HEK293 (cell line): ENCODE measurements at regions not wholly inside any gene's neighbourhood (a gene's known extent, or its start where the extent isn't known, plus 50 kb on each side); places are given as distances from the start of the nearest gene placed in this dataset.

ENCODE experiments used
- CTCF ChIA-PET: fragments of 350-600 bp; formaldehyde crosslinking; extraction: SDS; loops from one replicate; lab custom pipeline; 2021; ENCODE audit warnings: antibody characterized with exemption; lab: Yijun Ruan, JAX
- POLR2A ChIA-PET: fragments of 300-600 bp; formaldehyde crosslinking; extraction: SDS; loops from one replicate; lab custom pipeline; 2020; ENCODE audit warnings: antibody characterized with exemption, inconsistent platforms; lab: Yijun Ruan, JAX
- H3K27ac ChIP-seq: fragments of 200-500 bp; sonication (Bioruptor generic); 2 replicates; pipeline ENCODE4 v1.5.1; 2014; ENCODE audit warnings: low read depth, low read length, control low read depth, inconsistent platforms; ENCODE audit errors: extremely low read depth
- H3K36me3 ChIP-seq, 2 experiments: fragments of 200-500 bp in 1 of 2; sonication (Bioruptor generic) in 1 of 2; 1 replicate in 1 of 2; 2 replicates in 1 of 2; pipeline ENCODE4 v1.5.1; 2014 to 2017; ENCODE audit warnings: inconsistent platforms in 2 of 2, low read length in 2 of 2; ENCODE audit not compliant: control insufficient read depth in 2 of 2, insufficient read depth in 1 of 2
- H3K4me1 ChIP-seq: fragments of 200-500 bp; sonication (Bioruptor generic); 2 replicates; pipeline ENCODE4 v1.5.1; 2014; ENCODE audit warnings: mild to moderate bottlenecking, low read length, inconsistent platforms; ENCODE audit not compliant: control insufficient read depth, insufficient read depth
- H3K4me3 ChIP-seq: 2 replicates; pipeline ENCODE4 v1.5.1; 2011; ENCODE audit warnings: low read depth, mild to moderate bottlenecking, control low read depth, low read length, moderate library complexity
- H3K9me3 ChIP-seq: fragments of 200-500 bp; sonication (Bioruptor generic); 2 replicates; pipeline ENCODE4 v1.5.1; 2014; ENCODE audit warnings: low read depth, low read length, inconsistent platforms; ENCODE audit not compliant: control insufficient read depth, insufficient read depth
- ATF2 ChIP-seq: fragments of 450-650 bp; formaldehyde crosslinking; IDR thresholded peaks from 2 replicates; pipeline ENCODE4 v1.5.1; 2016; ENCODE audit warnings: missing biosample characterization, missing genetic modification characterization, low read depth
- BCL11A ChIP-seq: fragments of 450-650 bp; formaldehyde crosslinking; IDR thresholded peaks from 2 replicates; pipeline ENCODE4 v1.5.1; 2016; ENCODE audit warnings: low read depth, missing biosample characterization, missing genetic modification characterization
- HOXD13 ChIP-seq: sonication (generic); formaldehyde crosslinking; IDR thresholded peaks from 2 replicates; pipeline ENCODE4 v1.8.0; 2022; ENCODE audit warnings: missing genetic modification reagents, borderline replicate concordance
- OVOL3 ChIP-seq: fragments of 450-650 bp; formaldehyde crosslinking; IDR thresholded peaks from 2 replicates; pipeline ENCODE4 v1.5.1; 2016; ENCODE audit warnings: missing biosample characterization, missing genetic modification characterization
- ZNF175 ChIP-seq: fragments of 450-650 bp; formaldehyde crosslinking; IDR thresholded peaks from 2 replicates; pipeline ENCODE4 v1.5.1; 2016; ENCODE audit warnings: missing biosample characterization, missing genetic modification characterization
- ZNF202 ChIP-seq: fragments of 450-650 bp; formaldehyde crosslinking; IDR thresholded peaks from 2 replicates; pipeline ENCODE4 v1.5.1; 2016; ENCODE audit warnings: missing biosample characterization, missing genetic modification characterization, borderline replicate concordance
- ZNF23 ChIP-seq: fragments of 450-650 bp; formaldehyde crosslinking; IDR thresholded peaks from 2 replicates; pipeline ENCODE4 v1.5.1; 2016; ENCODE audit warnings: missing biosample characterization, missing genetic modification characterization, borderline replicate concordance
- ZNF274 ChIP-seq, 2 experiments: fragments of 200-500 bp in 1 of 2; fragments of 450-650 bp in 1 of 2; sonication (Bioruptor generic) in 1 of 2; formaldehyde crosslinking in 1 of 2; IDR thresholded peaks; 2 replicates each; pipeline versions ENCODE4 v1.5.1 to v1.6.1; 2014 to 2016; ENCODE audit warnings: borderline replicate concordance in 1 of 2, inconsistent platforms in 1 of 2, low read length in 1 of 2, missing biosample characterization in 1 of 2, missing genetic modification characterization in 1 of 2
- ZNF366 ChIP-seq: fragments of 450-650 bp; formaldehyde crosslinking; conservative IDR thresholded peaks from 2 replicates; pipeline ENCODE4 v1.5.1; 2016; ENCODE audit warnings: missing biosample characterization, missing genetic modification characterization
- ZNF701 ChIP-seq: fragments of 450-650 bp; formaldehyde crosslinking; IDR thresholded peaks from 2 replicates; pipeline ENCODE4 v1.5.1; 2016; ENCODE audit warnings: missing biosample characterization, missing genetic modification characterization
- ZNF704 ChIP-seq: fragments of 450-650 bp; formaldehyde crosslinking; IDR thresholded peaks from 2 replicates; pipeline ENCODE4 v1.5.1; 2016; ENCODE audit warnings: missing biosample characterization, missing genetic modification characterization
- ZNF768 ChIP-seq: fragments of 450-650 bp; formaldehyde crosslinking; IDR thresholded peaks from 2 replicates; pipeline ENCODE4 v1.5.1; 2018; ENCODE audit warnings: missing biosample characterization, mild to moderate bottlenecking, missing genetic modification characterization
- ZNF785 ChIP-seq: fragments of 450-650 bp; formaldehyde crosslinking; IDR thresholded peaks from 2 replicates; pipeline ENCODE4 v1.5.1; 2016; ENCODE audit warnings: missing biosample characterization, missing genetic modification characterization
- ZNF792 ChIP-seq: fragments of 450-650 bp; formaldehyde crosslinking; IDR thresholded peaks from 2 replicates; pipeline ENCODE4 v1.5.1; 2016; ENCODE audit warnings: missing biosample characterization, missing genetic modification characterization
- ZNF837 ChIP-seq: fragments of 450-650 bp; formaldehyde crosslinking; IDR thresholded peaks from 2 replicates; pipeline ENCODE4 v1.5.1; 2016; ENCODE audit warnings: missing biosample characterization, missing genetic modification characterization
- TF ChIP-seq, protein P1 (sequence below): fragments of 450-650 bp; formaldehyde crosslinking; IDR thresholded peaks from 2 replicates; pipeline ENCODE4 v1.5.1; 2016; ENCODE audit warnings: missing biosample characterization, missing genetic modification characterization, low read depth
- TF ChIP-seq, protein P2 (sequence below): fragments of 450-650 bp; formaldehyde crosslinking; IDR thresholded peaks from 2 replicates; pipeline ENCODE4 v1.5.1; 2016; ENCODE audit warnings: missing biosample characterization, missing genetic modification characterization
- TF ChIP-seq, protein P3 (sequence below): fragments of 450-650 bp; IDR thresholded peaks from 2 replicates; pipeline ENCODE4 v1.5.1; 2018; ENCODE audit warnings: missing biosample characterization, missing genetic modification characterization

- TF ChIP-seq OVOL3 (no peak), ZNF701 (tag by site-specific recombination) (no peak), HOXD13 (CRISPR knock-in tag) (no peak), ZNF23 (tag by site-specific recombination) (no peak), ZNF175 (tag by site-specific recombination) (no peak)
- TF ChIP-seq, protein P1, sequence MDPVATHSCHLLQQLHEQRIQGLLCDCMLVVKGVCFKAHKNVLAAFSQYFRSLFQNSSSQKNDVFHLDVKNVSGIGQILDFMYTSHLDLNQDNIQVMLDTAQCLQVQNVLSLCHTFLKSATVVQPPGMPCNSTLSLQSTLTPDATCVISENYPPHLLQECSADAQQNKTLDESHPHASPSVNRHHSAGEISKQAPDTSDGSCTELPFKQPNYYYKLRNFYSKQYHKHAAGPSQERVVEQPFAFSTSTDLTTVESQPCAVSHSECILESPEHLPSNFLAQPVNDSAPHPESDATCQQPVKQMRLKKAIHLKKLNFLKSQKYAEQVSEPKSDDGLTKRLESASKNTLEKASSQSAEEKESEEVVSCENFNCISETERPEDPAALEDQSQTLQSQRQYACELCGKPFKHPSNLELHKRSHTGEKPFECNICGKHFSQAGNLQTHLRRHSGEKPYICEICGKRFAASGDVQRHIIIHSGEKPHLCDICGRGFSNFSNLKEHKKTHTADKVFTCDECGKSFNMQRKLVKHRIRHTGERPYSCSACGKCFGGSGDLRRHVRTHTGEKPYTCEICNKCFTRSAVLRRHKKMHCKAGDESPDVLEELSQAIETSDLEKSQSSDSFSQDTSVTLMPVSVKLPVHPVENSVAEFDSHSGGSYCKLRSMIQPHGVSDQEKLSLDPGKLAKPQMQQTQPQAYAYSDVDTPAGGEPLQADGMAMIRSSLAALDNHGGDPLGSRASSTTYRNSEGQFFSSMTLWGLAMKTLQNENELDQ (tag by site-specific recombination), result no peak
Measured at GRCh38 chr11:42674436-42674835, 637.4 kb upstream of the API5 start (continued).

- Histone ChIP-seq H3K36me3 (no peaks in the 10 kb centered on the region), H3K4me1 (no peaks in the 10 kb centered on the region), H3K27ac (no peak overlapping the region), H3K9me3 (no peaks in the 10 kb centered on the region), H3K4me3 (no peak overlapping the region)
- CTCF ChIA-PET, result no interaction called here
- TF ChIP-seq ZNF768 (tag by site-specific recombination) (no peak), ZNF837 (tag by site-specific recombination) (no peak), ZNF704 (tag by site-specific recombination) (no peak), BCL11A (no peak), ATF2 (tag by site-specific recombination) (no peak), ZNF202 (tag by site-specific recombination) (no peak), ZNF785 (tag by site-specific recombination) (no peak), ZNF792 (tag by site-specific recombination) (no peak)
- TF ChIP-seq, protein P2, sequence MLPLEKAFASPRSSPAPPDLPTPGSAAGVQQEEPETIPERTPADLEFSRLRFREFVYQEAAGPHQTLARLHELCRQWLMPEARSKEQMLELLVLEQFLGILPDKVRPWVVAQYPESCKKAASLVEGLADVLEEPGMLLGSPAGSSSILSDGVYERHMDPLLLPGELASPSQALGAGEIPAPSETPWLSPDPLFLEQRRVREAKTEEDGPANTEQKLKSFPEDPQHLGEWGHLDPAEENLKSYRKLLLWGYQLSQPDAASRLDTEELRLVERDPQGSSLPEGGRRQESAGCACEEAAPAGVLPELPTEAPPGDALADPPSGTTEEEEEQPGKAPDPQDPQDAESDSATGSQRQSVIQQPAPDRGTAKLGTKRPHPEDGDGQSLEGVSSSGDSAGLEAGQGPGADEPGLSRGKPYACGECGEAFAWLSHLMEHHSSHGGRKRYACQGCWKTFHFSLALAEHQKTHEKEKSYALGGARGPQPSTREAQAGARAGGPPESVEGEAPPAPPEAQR (tag by site-specific recombination), result no peak
- TF ChIP-seq, protein P1 (tag by site-specific recombination), result no peak
- TF ChIP-seq, all 188 proteins: peak for 0
- POLR2A ChIA-PET, result no interaction called here
Measured at GRCh38 chr11:42707541-42707940, 604.3 kb upstream of the API5 start.

GRCh38 chr11:42709216-42709615 lies 602.6 kb upstream of the API5 start:
- no peak overlapping the region for H3K4me3 ChIP-seq
- H3K27ac ChIP-seq, result no peak overlapping the region
- H3K9me3 ChIP-seq, result no peaks in the 10 kb centered on the region
- H3K4me1 ChIP-seq, result no peaks in the 10 kb centered on the region
- ChIA-PET CTCF (no interaction called here), POLR2A (no interaction called here)
- H3K36me3 ChIP-seq, result no peaks in the 10 kb centered on the region
- TF ChIP-seq ZNF366 (tag by site-specific recombination), result no peak
- TF ChIP-seq, protein P3, sequence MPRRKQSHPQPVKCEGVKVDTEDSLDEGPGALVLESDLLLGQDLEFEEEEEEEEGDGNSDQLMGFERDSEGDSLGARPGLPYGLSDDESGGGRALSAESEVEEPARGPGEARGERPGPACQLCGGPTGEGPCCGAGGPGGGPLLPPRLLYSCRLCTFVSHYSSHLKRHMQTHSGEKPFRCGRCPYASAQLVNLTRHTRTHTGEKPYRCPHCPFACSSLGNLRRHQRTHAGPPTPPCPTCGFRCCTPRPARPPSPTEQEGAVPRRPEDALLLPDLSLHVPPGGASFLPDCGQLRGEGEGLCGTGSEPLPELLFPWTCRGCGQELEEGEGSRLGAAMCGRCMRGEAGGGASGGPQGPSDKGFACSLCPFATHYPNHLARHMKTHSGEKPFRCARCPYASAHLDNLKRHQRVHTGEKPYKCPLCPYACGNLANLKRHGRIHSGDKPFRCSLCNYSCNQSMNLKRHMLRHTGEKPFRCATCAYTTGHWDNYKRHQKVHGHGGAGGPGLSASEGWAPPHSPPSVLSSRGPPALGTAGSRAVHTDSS (tag by site-specific recombination), result no peak
- no peak for TF ChIP-seq ZNF274 (IDR thresholded peaks at IDR 0.05; ENCODE audit: low read length)
- no peak for TF ChIP-seq ZNF274 (tag by site-specific recombination; IDR thresholded peaks at IDR 0.05; ENCODE audit: borderline replicate concordance)
